ENCODE measurements at regions not wholly inside any gene's neighbourhood (a gene's known extent, or its start where the extent isn't known, plus 50 kb on each side); places are given as distances from the start of the nearest gene placed in this dataset.

DNA sequence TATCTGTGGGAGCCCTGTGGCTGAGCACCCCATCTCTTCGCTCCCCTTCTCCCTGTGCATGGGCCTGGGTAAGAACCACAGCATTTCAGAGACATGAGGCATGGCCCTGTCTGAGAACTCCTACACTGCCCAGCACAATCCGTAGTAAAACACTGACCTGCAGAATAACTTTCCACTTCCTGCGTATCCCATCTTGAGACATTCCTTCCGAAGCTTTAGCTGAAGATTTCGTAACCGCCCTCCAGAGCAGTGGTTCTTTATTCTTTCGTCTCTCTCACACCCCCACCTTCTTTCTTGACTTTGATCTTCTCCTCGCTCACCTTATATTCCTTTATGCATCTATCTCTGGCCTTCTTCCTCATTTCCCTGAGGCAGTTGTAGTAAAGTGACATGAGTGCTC, 381.1 kb downstream of the HRH4 start:
- H3K4me3 ChIP-seq (ENCODE audit: low read length), result no peak overlapping the region
- TF ChIP-seq, protein P1, sequence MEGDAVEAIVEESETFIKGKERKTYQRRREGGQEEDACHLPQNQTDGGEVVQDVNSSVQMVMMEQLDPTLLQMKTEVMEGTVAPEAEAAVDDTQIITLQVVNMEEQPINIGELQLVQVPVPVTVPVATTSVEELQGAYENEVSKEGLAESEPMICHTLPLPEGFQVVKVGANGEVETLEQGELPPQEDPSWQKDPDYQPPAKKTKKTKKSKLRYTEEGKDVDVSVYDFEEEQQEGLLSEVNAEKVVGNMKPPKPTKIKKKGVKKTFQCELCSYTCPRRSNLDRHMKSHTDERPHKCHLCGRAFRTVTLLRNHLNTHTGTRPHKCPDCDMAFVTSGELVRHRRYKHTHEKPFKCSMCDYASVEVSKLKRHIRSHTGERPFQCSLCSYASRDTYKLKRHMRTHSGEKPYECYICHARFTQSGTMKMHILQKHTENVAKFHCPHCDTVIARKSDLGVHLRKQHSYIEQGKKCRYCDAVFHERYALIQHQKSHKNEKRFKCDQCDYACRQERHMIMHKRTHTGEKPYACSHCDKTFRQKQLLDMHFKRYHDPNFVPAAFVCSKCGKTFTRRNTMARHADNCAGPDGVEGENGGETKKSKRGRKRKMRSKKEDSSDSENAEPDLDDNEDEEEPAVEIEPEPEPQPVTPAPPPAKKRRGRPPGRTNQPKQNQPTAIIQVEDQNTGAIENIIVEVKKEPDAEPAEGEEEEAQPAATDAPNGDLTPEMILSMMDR (conservative IDR thresholded peaks at IDR 0.05; ENCODE audit: low read depth, low read length), result no peak
- DNase-seq (ENCODE audit: low read depth), result no peak

DNA sequence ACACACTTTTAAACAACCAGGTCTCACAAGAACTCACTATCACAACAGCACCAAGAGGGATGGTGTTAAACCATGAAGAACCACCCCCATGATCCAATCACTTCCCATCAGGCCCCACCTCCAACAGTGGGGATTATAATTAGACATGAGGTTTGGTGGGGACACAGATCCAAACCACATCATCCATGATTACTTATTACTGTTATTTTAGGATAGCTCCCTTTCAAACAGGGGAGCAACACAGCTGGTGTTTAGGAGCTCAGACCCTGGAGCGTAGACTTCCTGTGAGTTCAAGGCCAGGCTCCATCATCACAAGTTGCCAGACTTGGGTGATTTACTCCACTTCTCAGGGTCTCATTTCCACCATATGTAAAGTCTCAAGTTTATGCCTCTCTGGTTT, 382.7 kb downstream of the HRH4 start:
- TF ChIP-seq, protein P1 (conservative IDR thresholded peaks at IDR 0.05; ENCODE audit: low read depth, low read length), result no peak
- H3K4me3 ChIP-seq (ENCODE audit: low read length), result no peak overlapping the region
- DNase-seq (ENCODE audit: low read depth), result no peak

DNA sequence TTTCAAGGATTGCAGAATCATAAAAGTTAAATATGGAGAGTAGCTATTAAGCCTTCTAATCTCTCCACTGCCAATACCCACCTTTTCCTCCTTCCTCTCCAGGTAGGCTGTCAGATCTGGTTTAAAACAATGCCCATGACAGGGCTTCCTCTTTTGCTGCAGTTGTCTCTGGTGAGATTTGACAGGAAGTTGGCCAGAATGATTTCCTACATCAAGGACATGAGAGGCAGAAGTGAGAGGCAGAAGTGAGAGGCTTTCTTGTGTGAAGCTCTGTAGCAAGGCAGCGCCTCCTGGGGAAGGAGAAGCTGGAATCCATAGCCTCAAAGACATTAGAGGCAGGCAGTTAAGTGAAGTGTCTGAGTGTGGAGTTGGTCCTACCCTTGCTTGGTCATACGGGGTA, 385.7 kb downstream of the HRH4 start:
- TF ChIP-seq, protein P1 (conservative IDR thresholded peaks at IDR 0.05; ENCODE audit: low read depth, low read length), result no peak
- H3K4me3 ChIP-seq (ENCODE audit: low read length), result no peak overlapping the region
- no peak for DNase-seq (ENCODE audit: low read depth)

DNA sequence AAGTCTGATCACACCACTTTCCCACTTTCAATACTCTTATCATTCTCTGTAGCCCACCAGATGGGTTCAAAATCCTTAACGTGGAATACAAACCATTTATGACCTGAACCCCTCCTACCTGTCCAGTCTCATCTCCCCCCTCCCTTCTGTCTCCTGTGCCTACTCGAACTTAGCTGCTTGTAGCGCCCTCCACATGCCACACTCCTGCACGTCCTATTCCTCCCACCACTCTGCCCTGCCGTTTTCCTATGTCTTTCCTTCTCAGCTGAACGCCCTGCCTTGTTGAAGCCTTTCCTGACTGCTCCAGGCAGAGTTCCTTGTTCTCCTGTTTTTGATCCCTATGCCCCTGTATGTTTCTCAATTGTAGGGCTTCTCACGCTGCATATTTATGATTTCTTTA, 390.1 kb downstream of the HRH4 start:
- DNase-seq (ENCODE audit: low read depth), result no peak
- no peak overlapping the region for H3K4me3 ChIP-seq (ENCODE audit: low read length)
- TF ChIP-seq, protein P1 (conservative IDR thresholded peaks at IDR 0.05; ENCODE audit: low read depth, low read length), result no peak

DNA sequence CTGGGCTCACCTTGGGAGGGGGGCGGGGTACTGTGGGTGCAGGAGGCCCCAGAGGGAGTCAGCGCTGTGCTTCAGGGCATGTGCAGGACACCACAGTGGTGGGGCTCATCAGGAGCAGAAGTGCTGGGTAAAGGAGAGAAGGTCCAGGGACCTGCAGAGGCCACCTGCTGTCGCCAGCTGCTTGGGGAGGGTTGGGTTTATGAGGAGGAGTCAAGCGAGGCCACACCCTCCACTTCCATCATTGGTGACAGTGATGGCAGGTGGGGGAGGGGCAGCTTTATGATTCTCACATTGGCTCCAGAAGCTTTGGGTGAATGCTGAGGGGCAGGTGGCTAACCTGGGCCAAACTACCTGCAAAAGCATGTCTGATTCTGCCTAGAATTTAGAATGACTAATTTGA, 392.6 kb downstream of the HRH4 start:
- DNase-seq (ENCODE audit: low read depth), result no peak
- no peak overlapping the region for H3K4me3 ChIP-seq (ENCODE audit: low read length)
- TF ChIP-seq, protein P1 (conservative IDR thresholded peaks at IDR 0.05; ENCODE audit: low read depth, low read length), result no peak

DNA sequence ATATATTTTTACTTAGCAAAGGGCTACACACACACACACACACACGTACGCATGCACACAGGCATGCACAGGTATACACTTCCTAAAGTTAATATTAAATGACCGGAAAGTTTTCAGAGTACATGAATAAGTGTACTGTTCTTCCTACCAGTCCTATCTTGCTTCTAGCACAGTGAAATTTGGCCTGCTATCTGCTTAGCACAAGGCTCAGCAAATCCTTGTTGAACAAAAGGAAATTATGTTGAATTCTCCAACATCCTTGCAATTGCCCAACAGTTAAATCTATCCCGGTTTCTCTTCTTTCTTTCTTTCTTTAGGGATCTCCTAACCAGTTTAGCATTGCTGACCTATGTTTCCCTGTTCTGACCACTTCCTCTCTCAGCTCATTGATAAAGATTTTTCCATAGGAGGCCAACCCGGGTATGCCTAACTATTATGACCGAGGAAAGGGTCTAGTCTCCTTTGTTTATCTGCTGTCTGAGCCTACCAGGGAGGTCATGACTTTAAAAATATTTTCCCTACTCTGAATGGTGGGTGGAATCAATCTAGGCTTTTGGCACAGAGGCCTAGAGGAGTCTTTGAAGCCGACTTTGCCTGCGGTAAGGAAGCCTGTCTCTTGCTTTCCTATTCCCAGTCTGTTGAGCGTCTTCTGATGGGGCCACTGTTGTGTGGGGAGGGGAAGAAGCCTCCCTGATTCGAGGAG, 400.7 kb downstream of the HRH4 start:
- DNase-seq (ENCODE audit: low read depth), result no peak
- H3K4me3 ChIP-seq (ENCODE audit: low read length), result no peak overlapping the region
- TF ChIP-seq, protein P1 (conservative IDR thresholded peaks at IDR 0.05; ENCODE audit: low read depth, low read length), result no peak

DNA sequence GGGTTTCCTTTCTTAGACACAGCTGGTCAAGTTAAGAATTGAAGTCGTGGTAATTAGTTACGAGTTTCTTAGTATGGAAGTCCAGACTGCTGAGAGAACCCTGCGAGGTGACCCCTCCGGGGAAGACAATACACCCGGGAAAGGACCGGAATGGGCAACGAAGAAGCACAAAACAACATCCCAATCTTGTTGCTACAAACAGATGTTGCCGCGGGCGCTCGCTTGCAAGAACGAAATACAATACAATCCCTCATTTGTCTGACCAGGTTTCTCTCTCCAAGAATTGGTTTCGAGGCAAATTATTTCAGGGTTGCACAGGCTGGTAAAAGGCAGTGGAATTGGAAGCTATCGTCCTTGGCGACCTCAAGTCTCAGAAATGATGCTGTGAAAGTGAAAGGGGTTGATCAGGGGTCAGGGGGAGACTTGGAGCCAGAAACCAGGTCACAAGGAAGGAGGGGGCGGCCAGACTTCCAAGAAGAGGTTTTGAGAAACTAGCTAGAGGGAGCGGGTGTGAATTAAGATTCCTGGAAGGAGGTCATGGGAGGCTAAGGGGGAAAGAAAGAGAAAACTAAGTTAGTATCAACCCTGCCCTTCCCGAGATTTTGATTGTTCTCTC, 401.9 kb downstream of the HRH4 start:
- H3K4me3 ChIP-seq (ENCODE audit: low read length), result no peak overlapping the region
- DNase-seq (ENCODE audit: low read depth), result no peak
- TF ChIP-seq, protein P1 (conservative IDR thresholded peaks at IDR 0.05; ENCODE audit: low read depth, low read length), result no peak

Data from retinal pigment epithelial cell (primary cell).